K562 (cell line): ENCODE measurements at regions not wholly inside any gene's neighbourhood (a gene's known extent, or its start where the extent isn't known, plus 50 kb on each side); places are given as distances from the start of the nearest gene placed in this dataset.

Experiments used
- BRCA1 ChIP-seq, 2 experiments: fragments of 450-650 bp in 1 of 2; sonication (generic) in 1 of 2; formaldehyde crosslinking in 1 of 2; IDR thresholded peaks; 2 replicates each; pipeline versions ENCODE4 v1.5.0 to v1.6.1; 2017 to 2020; ENCODE audit warnings: mild to moderate bottlenecking in 1 of 2, missing genetic modification reagents in 1 of 2
- BRD4 ChIP-seq: fragments of 200-600 bp; sonication (generic); IDR thresholded peaks from 2 replicates; pipeline ENCODE4 v1.6.1; 2017; ENCODE audit warnings: inconsistent platforms
- CTCF ChIP-seq, 3 experiments: IDR thresholded peaks in 2 of 3; conservative IDR thresholded peaks in 1 of 3; 2 replicates each; pipeline ENCODE4 v1.5.1; 2011 to 2012; ENCODE audit warnings: low read length in 3 of 3, mild to moderate bottlenecking in 3 of 3, control low read depth in 2 of 3, improper control_type of control experiment in 1 of 3, inconsistent platforms in 1 of 3, low read depth in 1 of 3, mixed read lengths in 1 of 3, moderate library complexity in 1 of 3; ENCODE audit not compliant: insufficient read depth in 2 of 3
- HMG20A ChIP-seq: fragments of 450-650 bp; formaldehyde crosslinking; conservative IDR thresholded peaks from 2 replicates; pipeline ENCODE4 v1.4.0; 2020; ENCODE audit warnings: mild to moderate bottlenecking, mixed read lengths
- MXI1 ChIP-seq: IDR thresholded peaks from 2 replicates; pipeline ENCODE4 v1.6.1; 2011; ENCODE audit warnings: low read depth, mild to moderate bottlenecking, improper control_type of control experiment, low read length
- MYC ChIP-seq, 2 experiments: fragments of 250-450 bp in 1 of 2; sonication (Bioruptor Pico) in 1 of 2; IDR thresholded peaks; 2 replicates each; pipeline versions ENCODE4 v1.5.1 to v1.6.1; 2012 to 2021; ENCODE audit warnings: low read depth in 2 of 2, borderline replicate concordance in 1 of 2, improper control_type of control experiment in 1 of 2, low read length in 1 of 2, mild to moderate bottlenecking in 1 of 2, moderate library complexity in 1 of 2
- POLR2AphosphoS5 ChIP-seq: IDR thresholded peaks from 2 replicates; pipeline ENCODE4 v1.6.1; 2011; ENCODE audit warnings: mild to moderate bottlenecking, low read depth, low read length, moderate library complexity; ENCODE audit not compliant: control insufficient read depth, insufficient read depth
- RAD21 ChIP-seq, 2 experiments: fragments of 250-450 bp in 1 of 2; fragments of 450-650 bp in 1 of 2; sonication (Bioruptor Pico) in 1 of 2; formaldehyde crosslinking in 1 of 2; IDR thresholded peaks in 1 of 2; conservative IDR thresholded peaks in 1 of 2; 2 replicates each; pipeline versions ENCODE4 v1.4.0 to v1.8.0; 2020 to 2022; ENCODE audit warnings: mild to moderate bottlenecking in 2 of 2, moderate library complexity in 1 of 2
- REST ChIP-seq, 2 experiments: fragments of 450-650 bp; formaldehyde crosslinking in 1 of 2; IDR thresholded peaks; 2 replicates each; pipeline versions ENCODE4 v1.4.0 to v1.6.1; 2014 to 2020; ENCODE audit warnings: mild to moderate bottlenecking in 2 of 2, borderline replicate concordance in 1 of 2, low read depth in 1 of 2
- SRSF9 ChIP-seq: fragments of 200-400 bp; formaldehyde crosslinking; IDR thresholded peaks from 2 replicates; pipeline ENCODE4 v1.6.1; 2017; ENCODE audit warnings: low read depth, low read length, borderline replicate concordance
- STAT6 ChIP-seq: sonication (generic); formaldehyde crosslinking; IDR thresholded peaks from 2 replicates; pipeline ENCODE4 v1.8.1; 2023; ENCODE audit warnings: mild to moderate bottlenecking, missing genetic modification reagents
- ZNF79 ChIP-seq: fragments of 250-450 bp; sonication (Bioruptor Pico); IDR thresholded peaks from 2 replicates; pipeline ENCODE4 v1.4.0; 2020; ENCODE audit warnings: low read depth, mild to moderate bottlenecking, moderate library complexity

- no peak for TF ChIP-seq SRSF9
- no peak for TF ChIP-seq CTCF (IDR thresholded peaks at IDR 0.05 in 2 of 3, conservative IDR thresholded peaks at IDR 0.05 in 1 of 3; ENCODE audit: insufficient read depth in 2 of 3, low read depth in 1 of 3, low read length in 3 of 3)
- no peak for TF ChIP-seq STAT6 (CRISPR knock-in tag)
- no peak for TF ChIP-seq MXI1
- TF ChIP-seq POLR2AphosphoS5 = no peak
- no peak for TF ChIP-seq RAD21 (CRISPR knock-in tag; conservative IDR thresholded peaks at IDR 0.05 in 1 of 2, IDR thresholded peaks at IDR 0.05 in 1 of 2)
- no peak for TF ChIP-seq HMG20A (CRISPR knock-in tag)
- TF ChIP-seq ZNF79 (CRISPR knock-in tag) = no peak
- no peak for TF ChIP-seq MYC (IDR thresholded peaks at IDR 0.05; ENCODE audit: low read depth, low read length)
- no peak for TF ChIP-seq MYC (CRISPR knock-in tag; IDR thresholded peaks at IDR 0.05; ENCODE audit: borderline replicate concordance, low read depth)
- TF ChIP-seq BRD4 = no peak
- TF ChIP-seq BRCA1 (IDR thresholded peaks at IDR 0.05) = no peak
- no peak for TF ChIP-seq BRCA1 (CRISPR knock-in tag; IDR thresholded peaks at IDR 0.05)
- no peak for TF ChIP-seq REST (IDR thresholded peaks at IDR 0.05; ENCODE audit: borderline replicate concordance)
- TF ChIP-seq REST (CRISPR knock-in tag; IDR thresholded peaks at IDR 0.05; ENCODE audit: low read depth) = no peak
These were observed 543.1 kb downstream of the TRIML1 start for GRCh38 chr4:188682321-188682720.
